OCI-LY1 (cell line): ENCODE measurements at regions not wholly inside any gene's neighbourhood (a gene's known extent, or its start where the extent isn't known, plus 50 kb on each side); places are given as distances from the start of the nearest gene placed in this dataset.

ENCODE experiments used
- H2AFZ ChIP-seq: fragments of 200-600 bp; sonication (generic), shearing (Covaris generic); 2 replicates; pipeline ENCODE4 v1.6.0; 2014; ENCODE audit warnings: antibody characterized with exemption, mild to moderate bottlenecking, low read length
- H3F3A ChIP-seq: fragments of 200-600 bp; sonication (generic), shearing (Covaris generic); 2 replicates; pipeline ENCODE4 v1.6.0; 2014; ENCODE audit warnings: mild to moderate bottlenecking, antibody characterized with exemption, low read length, moderate library complexity; ENCODE audit not compliant: insufficient read depth
- H3K27ac ChIP-seq: fragments of 200-600 bp; sonication (generic); 2 replicates; pipeline ENCODE4 v1.5.1; 2014; ENCODE audit warnings: low read length, mixed run types, mild to moderate bottlenecking, low read depth; ENCODE audit not compliant: poor library complexity, severe bottlenecking
- H3K27me3 ChIP-seq: fragments of 200-600 bp; sonication (generic); 2 replicates; pipeline ENCODE4 v1.6.0; 2014; ENCODE audit warnings: antibody characterized with exemption, mild to moderate bottlenecking, low read length, moderate library complexity; ENCODE audit not compliant: insufficient read depth
- H3K36me3 ChIP-seq: fragments of 200-600 bp; sonication (generic); 2 replicates; pipeline ENCODE4 v1.6.1; 2014; ENCODE audit warnings: mild to moderate bottlenecking, antibody characterized with exemption, low read length, moderate library complexity, mixed read lengths; ENCODE audit not compliant: insufficient read depth
- H3K4me1 ChIP-seq: fragments of 200-600 bp; sonication (generic); 2 replicates; pipeline ENCODE4 v1.5.1; 2014; ENCODE audit warnings: mild to moderate bottlenecking, low read length, moderate library complexity; ENCODE audit not compliant: insufficient read depth, severe bottlenecking
- H3K4me2 ChIP-seq: fragments of 200-600 bp; sonication (generic), shearing (Covaris generic); 2 replicates; pipeline ENCODE4 v1.6.1; 2014; ENCODE audit warnings: low read length
- H3K4me3 ChIP-seq: fragments of 200-600 bp; sonication (generic); 2 replicates; pipeline ENCODE4 v1.5.1; 2014; ENCODE audit warnings: low read length, low read depth, mild to moderate bottlenecking, mixed read lengths; ENCODE audit not compliant: poor library complexity, severe bottlenecking
- H3K79me2 ChIP-seq: fragments of 200-600 bp; shearing (Covaris generic); 2 replicates; pipeline ENCODE4 v1.6.1; 2016; ENCODE audit warnings: mixed run types, low read length, mixed read lengths; ENCODE audit not compliant: insufficient read depth
- H3K9ac ChIP-seq: fragments of 200-600 bp; sonication (generic), shearing (Covaris generic); 2 replicates; pipeline ENCODE4 v1.6.1; 2014; ENCODE audit warnings: mild to moderate bottlenecking, low read length, mixed read lengths
- H3K9me2 ChIP-seq: fragments of 200-600 bp; sonication (generic), shearing (Covaris generic); 2 replicates; pipeline ENCODE4 v1.6.1; 2014; ENCODE audit warnings: low read depth, mild to moderate bottlenecking, low read length, mixed read lengths
- H3K9me3 ChIP-seq: fragments of 200-600 bp; shearing (Covaris generic); 2 replicates; pipeline ENCODE4 v1.6.1; 2014; ENCODE audit warnings: low read length, mixed read lengths
- H4K20me1 ChIP-seq: fragments of 200-600 bp; sonication (generic), shearing (Covaris generic); 2 replicates; pipeline ENCODE4 v1.6.0; 2016; ENCODE audit warnings: mild to moderate bottlenecking, low read length; ENCODE audit not compliant: insufficient read depth
- CTCF ChIP-seq: fragments of 200-600 bp; sonication (generic), shearing (Covaris generic); IDR thresholded peaks from 2 replicates; pipeline ENCODE4 v1.5.1; 2017; ENCODE audit warnings: mild to moderate bottlenecking, antibody characterized with exemption, low read length, moderate library complexity, mixed read lengths
- EZH2 ChIP-seq: fragments of 200-600 bp; sonication (generic), shearing (Covaris generic); IDR thresholded peaks from 2 replicates; pipeline ENCODE4 v1.8.0; 2017; ENCODE audit warnings: borderline replicate concordance, mixed run types, mild to moderate bottlenecking, antibody characterized with exemption, low read length, moderate library complexity, mixed read lengths

DNA sequence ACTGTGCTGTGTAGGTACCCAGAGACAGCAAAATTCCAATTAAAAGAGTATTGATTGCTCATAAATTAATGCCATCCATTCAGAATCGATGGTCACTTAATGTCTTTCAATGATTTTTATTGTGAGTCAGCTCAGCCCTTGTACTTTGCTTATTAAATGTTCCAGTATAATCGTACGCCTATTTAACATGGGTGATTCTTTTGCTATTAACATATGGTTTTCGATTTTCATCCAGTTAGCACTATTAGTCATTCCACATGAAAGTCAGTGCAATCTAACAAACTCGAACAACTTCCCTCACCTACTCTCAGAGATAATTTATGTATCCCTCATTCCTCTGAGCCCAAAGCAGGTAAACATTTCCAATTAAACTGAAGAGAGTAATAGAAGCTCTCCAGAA is 109.6 kb upstream of the APP start:
- no peak overlapping the region for H3K4me2 ChIP-seq

DNA sequence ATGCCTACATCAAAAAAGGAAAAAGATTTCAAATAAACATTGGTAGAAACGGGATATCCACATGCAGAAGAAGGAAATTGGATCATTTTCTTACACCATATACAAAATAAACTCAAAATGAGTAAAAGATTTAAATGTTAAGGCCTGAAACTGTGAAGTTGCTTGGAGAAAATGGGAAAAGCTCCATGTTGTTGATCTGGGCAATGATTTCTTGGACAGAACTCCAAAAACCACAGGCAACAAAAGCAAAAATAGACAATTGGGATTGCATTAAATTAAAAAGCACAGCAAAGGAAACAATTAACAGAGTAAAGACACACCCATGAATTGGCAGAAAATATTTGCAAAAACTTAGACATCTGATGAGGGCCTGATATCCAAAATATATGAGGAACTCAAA is 105.2 kb upstream of the APP start:
- H3K27ac ChIP-seq = no peak overlapping the region
- no peaks in the 10 kb centered on the region for H3K4me1 ChIP-seq
- H3K27me3 ChIP-seq = no peaks in the 10 kb centered on the region
- H3K9me3 ChIP-seq = peaks cover 11% of the 10 kb centered on the region; the same call in 1 of the 2 replicates
- H3K4me2 ChIP-seq = no peak overlapping the region
- H3K9me2 ChIP-seq = no peaks in the 10 kb centered on the region
- H3K36me3 ChIP-seq = no peaks in the 10 kb centered on the region; the same call in 1 of the 2 replicates
- H3F3A ChIP-seq = no peaks in the 10 kb centered on the region
- H3K79me2 ChIP-seq = no peaks in the 10 kb centered on the region
- TF ChIP-seq CTCF (no peak), EZH2 (no peak)
- no peak overlapping the region for H3K9ac ChIP-seq
- H4K20me1 ChIP-seq = no peaks in the 10 kb centered on the region
- no peak overlapping the region for H3K4me3 ChIP-seq
- no peak overlapping the region for H2AFZ ChIP-seq

More for the DNA sequence above, 109.6 kb upstream of the APP start:
- H3F3A ChIP-seq = no peaks in the 10 kb centered on the region
- no peak for TF ChIP-seq CTCF
- no peak for TF ChIP-seq EZH2
- H3K79me2 ChIP-seq = no peaks in the 10 kb centered on the region
- no peaks in the 10 kb centered on the region for H3K9me2 ChIP-seq
- no peak overlapping the region for H3K27ac ChIP-seq
- no peak overlapping the region for H2AFZ ChIP-seq
- no peaks in the 10 kb centered on the region for H3K9me3 ChIP-seq
- H4K20me1 ChIP-seq = no peaks in the 10 kb centered on the region
- no peaks in the 10 kb centered on the region for H3K4me1 ChIP-seq
- H3K4me3 ChIP-seq = no peak overlapping the region
- H3K27me3 ChIP-seq = no peaks in the 10 kb centered on the region
- no peaks in the 10 kb centered on the region; the same call in 1 of the 2 replicates for H3K36me3 ChIP-seq
- H3K9ac ChIP-seq = no peak overlapping the region

DNA sequence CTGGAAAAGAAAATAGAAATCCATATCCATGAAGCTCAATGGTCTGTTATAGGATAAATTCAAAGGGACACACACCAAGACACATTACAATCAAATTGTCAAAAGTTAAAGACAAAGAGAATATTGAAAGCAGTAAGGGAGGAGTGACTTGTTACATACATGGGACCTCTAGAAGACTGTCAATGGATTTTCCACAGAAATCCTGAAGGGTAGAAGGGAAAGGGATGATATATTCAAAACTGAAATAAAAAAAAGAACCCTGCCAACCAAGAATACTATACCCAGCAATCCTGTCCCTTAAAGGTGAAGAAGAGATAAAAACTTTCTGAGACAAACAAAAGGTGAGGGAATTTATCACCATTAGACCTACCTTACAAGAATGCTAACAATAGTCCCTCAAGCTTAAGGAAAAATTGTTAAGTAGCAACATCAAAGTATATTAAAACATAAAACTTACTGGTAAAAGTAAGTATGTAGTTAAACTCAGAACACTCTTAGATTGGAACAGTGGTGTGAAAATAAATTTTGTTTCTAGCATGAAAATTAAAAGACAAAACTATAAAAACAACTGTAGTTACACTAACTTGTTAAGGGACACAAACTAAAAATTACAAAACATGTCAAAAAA is 103.2 kb upstream of the APP start:
- Histone ChIP-seq H3K36me3 (no peaks in the 10 kb centered on the region; the same call in 1 of the 2 replicates), H3F3A (no peaks in the 10 kb centered on the region), H2AFZ (no peak overlapping the region), H3K9me2 (no peaks in the 10 kb centered on the region), H3K4me3 (no peak overlapping the region), H4K20me1 (no peaks in the 10 kb centered on the region), H3K27ac (no peak overlapping the region), H3K9me3 (peaks cover 11% of the 10 kb centered on the region; the same call in 1 of the 2 replicates), H3K27me3 (no peaks in the 10 kb centered on the region), H3K4me2 (no peak overlapping the region), H3K9ac (no peak overlapping the region), H3K79me2 (no peaks in the 10 kb centered on the region), H3K4me1 (no peaks in the 10 kb centered on the region)
- TF ChIP-seq EZH2 = no peak
- TF ChIP-seq CTCF = no peak
